ENCODE measurements at regions not wholly inside any gene's neighbourhood (a gene's known extent, or its start where the extent isn't known, plus 50 kb on each side); places are given as distances from the start of the nearest gene placed in this dataset.

DNA sequence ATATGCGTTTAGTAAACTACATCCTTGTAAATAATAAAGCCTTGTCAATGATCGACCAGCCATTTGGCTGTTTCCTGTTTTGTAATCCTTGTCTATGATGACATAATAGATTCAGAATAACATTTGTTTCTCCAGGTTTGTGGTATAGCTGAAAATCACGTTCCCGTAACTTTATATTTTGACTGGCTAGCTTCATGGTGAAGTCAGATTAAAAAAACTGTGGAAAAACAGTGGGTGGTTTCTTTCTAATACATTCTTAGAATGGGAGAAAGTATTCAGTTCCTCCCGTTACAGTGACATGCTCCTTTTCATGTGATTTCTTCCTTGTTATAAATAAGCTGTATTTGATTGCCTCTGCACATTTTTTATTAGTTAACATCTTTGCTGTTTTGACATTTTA, 366.9 kb downstream of the NYAP2 start:
- TF ChIP-seq CTCF (IDR thresholded peaks at IDR 0.05) (no peak), BHLHE40 (IDR thresholded peaks at IDR 0.05; ENCODE audit: low read depth, low read length) (no peak), POLR2A (IDR thresholded peaks at IDR 0.05; ENCODE audit: low read length) (no peak), NR3C1 (IDR thresholded peaks at IDR 0.05) (no peak)
- TF ChIP-seq, protein P1, sequence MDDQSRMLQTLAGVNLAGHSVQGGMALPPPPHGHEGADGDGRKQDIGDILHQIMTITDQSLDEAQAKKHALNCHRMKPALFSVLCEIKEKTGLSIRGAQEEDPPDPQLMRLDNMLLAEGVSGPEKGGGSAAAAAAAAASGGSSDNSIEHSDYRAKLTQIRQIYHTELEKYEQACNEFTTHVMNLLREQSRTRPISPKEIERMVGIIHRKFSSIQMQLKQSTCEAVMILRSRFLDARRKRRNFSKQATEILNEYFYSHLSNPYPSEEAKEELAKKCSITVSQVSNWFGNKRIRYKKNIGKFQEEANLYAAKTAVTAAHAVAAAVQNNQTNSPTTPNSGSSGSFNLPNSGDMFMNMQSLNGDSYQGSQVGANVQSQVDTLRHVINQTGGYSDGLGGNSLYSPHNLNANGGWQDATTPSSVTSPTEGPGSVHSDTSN (IDR thresholded peaks at IDR 0.05) = no peak

Measured in A549 (cell line).